Neural cell (in vitro differentiated cells): ENCODE measurements at regions not wholly inside any gene's neighbourhood (a gene's known extent, or its start where the extent isn't known, plus 50 kb on each side); places are given as distances from the start of the nearest gene placed in this dataset.

Experiments used
- H2AFZ ChIP-seq: fragments of 200-600, 300-800 bp; sonication (generic), shearing (Covaris generic); 2 replicates; pipeline ENCODE4 v1.6.0; 2014; ENCODE audit warnings: low read depth, mild to moderate bottlenecking, antibody characterized with exemption, low read length, moderate library complexity
- H3F3A ChIP-seq: fragments of 200-600 bp; shearing (Covaris generic); 2 replicates; pipeline ENCODE4 v1.6.1; 2016; ENCODE audit warnings: mild to moderate bottlenecking, moderate library complexity, mixed read lengths, antibody characterized with exemption, low read length; ENCODE audit not compliant: insufficient read depth, poor library complexity, severe bottlenecking
- H3K27ac ChIP-seq: fragments of 200-600, 300-800 bp; sonication (generic), shearing (Covaris generic); 2 replicates; pipeline ENCODE4 v1.5.1; 2014; ENCODE audit warnings: mild to moderate bottlenecking, low read length, moderate library complexity
- H3K27me3 ChIP-seq: fragments of 300-800, 200-600 bp; sonication (generic), shearing (Covaris generic); 2 replicates; pipeline ENCODE4 v1.6.0; 2014; ENCODE audit warnings: mild to moderate bottlenecking, low read depth, low read length, moderate library complexity; ENCODE audit not compliant: insufficient read depth
- H3K36me3 ChIP-seq: fragments of 300-800, 200-600 bp; sonication (generic), shearing (Covaris generic); 2 replicates; pipeline ENCODE4 v1.5.1; 2014; ENCODE audit warnings: mild to moderate bottlenecking, antibody characterized with exemption, low read length, moderate library complexity; ENCODE audit not compliant: insufficient read depth
- H3K4me2 ChIP-seq: fragments of 300-800, 200-600 bp; sonication (generic), shearing (Covaris generic); 2 replicates; pipeline ENCODE4 v1.6.0; 2014; ENCODE audit warnings: mild to moderate bottlenecking, low read length
- H3K4me3 ChIP-seq: fragments of 300-800, 200-600 bp; sonication (generic), shearing (Covaris generic); 2 replicates; pipeline ENCODE4 v1.5.1; 2014; ENCODE audit warnings: mild to moderate bottlenecking, low read length, moderate library complexity
- H3K79me2 ChIP-seq: fragments of 200-600 bp; shearing (Covaris generic); replicated peaks from 2 replicates; pipeline ENCODE4 v1.6.0; 2014; ENCODE audit warnings: mild to moderate bottlenecking, low read length, moderate library complexity; ENCODE audit not compliant: insufficient read depth
- H3K9ac ChIP-seq: fragments of 300-800, 200-600 bp; sonication (generic), shearing (Covaris generic); 2 replicates; pipeline ENCODE4 v1.6.1; 2016; ENCODE audit warnings: mild to moderate bottlenecking, low read length, mixed read lengths
- H3K9me2 ChIP-seq: fragments of 200-600 bp; shearing (Covaris generic); 2 replicates; pipeline ENCODE4 v1.6.1; 2016; ENCODE audit warnings: mild to moderate bottlenecking, low read length, mixed read lengths; ENCODE audit not compliant: insufficient read depth
- H3K9me3 ChIP-seq: fragments of 200-600, 300-800 bp; sonication (generic), shearing (Covaris generic); 2 replicates; pipeline ENCODE4 v1.6.1; 2016; ENCODE audit warnings: mild to moderate bottlenecking, mixed run types, low read length, moderate library complexity, mixed read lengths
- H4K20me1 ChIP-seq: fragments of 200-600 bp; shearing (Covaris generic); 2 replicates; pipeline ENCODE4 v1.6.1; 2016; ENCODE audit warnings: mild to moderate bottlenecking, mixed run types; ENCODE audit not compliant: insufficient read depth
- EP300 ChIP-seq: fragments of 450-650 bp; conservative IDR thresholded peaks from 2 replicates; pipeline ENCODE4 v1.6.1; 2014; ENCODE audit warnings: antibody characterized with exemption, mild to moderate bottlenecking, moderate library complexity; ENCODE audit not compliant: poor library complexity, severe bottlenecking
- EZH2 ChIP-seq: fragments of 200-600, 300-800 bp; shearing (Covaris generic), sonication (generic); IDR thresholded peaks from 2 replicates; pipeline ENCODE4 v1.6.1; 2014; ENCODE audit warnings: antibody characterized with exemption, low read length, borderline replicate concordance, mild to moderate bottlenecking; ENCODE audit not compliant: insufficient read depth, poor library complexity, severe bottlenecking
- MXI1 ChIP-seq: fragments of 450-650 bp; conservative IDR thresholded peaks from 2 replicates; pipeline ENCODE4 v1.6.1; 2014; ENCODE audit warnings: antibody characterized with exemption, mild to moderate bottlenecking; ENCODE audit not compliant: poor library complexity, severe bottlenecking
- POLR2AphosphoS5 ChIP-seq: IDR thresholded peaks from 2 replicates; pipeline ENCODE4 v1.6.1; 2012
- RAD21 ChIP-seq: fragments of 450-650 bp; conservative IDR thresholded peaks from 2 replicates; pipeline ENCODE4 v1.6.1; 2014; ENCODE audit warnings: antibody characterized with exemption, mild to moderate bottlenecking, moderate library complexity
- SMC3 ChIP-seq: fragments of 450-650 bp; conservative IDR thresholded peaks from 2 replicates; pipeline ENCODE4 v1.6.1; 2014; ENCODE audit warnings: antibody characterized with exemption, mild to moderate bottlenecking, moderate library complexity; ENCODE audit not compliant: poor library complexity
- TAF1 ChIP-seq: IDR thresholded peaks from 2 replicates; pipeline ENCODE4 v1.6.1; 2012; ENCODE audit warnings: low read depth
- TF ChIP-seq, protein P1 (sequence below): fragments of 450-650 bp; IDR thresholded peaks from 2 replicates; pipeline ENCODE4 v1.5.1; 2014; ENCODE audit warnings: antibody characterized with exemption, mild to moderate bottlenecking, moderate library complexity; ENCODE audit not compliant: poor library complexity, severe bottlenecking
- TF ChIP-seq, protein P2 (sequence below): IDR thresholded peaks from 2 replicates; pipeline ENCODE4 v1.6.1; 2012; ENCODE audit warnings: borderline replicate concordance

DNA sequence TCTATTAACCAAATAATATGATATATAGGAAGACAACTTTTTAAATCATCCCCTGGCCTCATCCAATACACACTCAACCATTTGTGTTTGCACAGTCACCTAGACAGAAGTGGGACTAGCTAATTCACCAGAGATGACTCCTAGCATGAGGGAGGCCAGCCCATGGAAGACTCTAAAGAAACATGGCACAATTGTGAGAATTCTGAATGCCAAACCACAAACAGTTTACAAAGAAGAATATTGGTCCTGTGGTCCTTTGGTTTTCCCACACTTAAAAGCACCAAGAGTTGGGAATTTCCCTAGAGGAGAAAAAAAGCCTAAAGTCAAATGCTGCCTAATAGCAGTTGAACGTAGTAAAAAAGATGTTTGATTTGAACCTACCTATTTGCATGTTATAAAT, 609.9 kb downstream of the ACTL7B start:
- no peaks in the 10 kb centered on the region for H3F3A ChIP-seq
- no peaks in the 10 kb centered on the region for H3K36me3 ChIP-seq
- no peak overlapping the region for H2AFZ ChIP-seq
- no peaks in the 10 kb centered on the region for H4K20me1 ChIP-seq
- H3K9ac ChIP-seq: no peak overlapping the region
- no peaks in the 10 kb centered on the region for H3K27me3 ChIP-seq
- H3K4me3 ChIP-seq: no peak overlapping the region
- H3K79me2 ChIP-seq: no peaks in the 10 kb centered on the region
- H3K4me2 ChIP-seq: no peak overlapping the region
- H3K9me2 ChIP-seq: no peaks in the 10 kb centered on the region
- H3K27ac ChIP-seq: no peak overlapping the region
- TF ChIP-seq POLR2AphosphoS5 (no peak), TAF1 (no peak), EZH2 (no peak), MXI1 (no peak), RAD21 (no peak), EP300 (no peak), SMC3 (no peak)
- TF ChIP-seq, protein P1, sequence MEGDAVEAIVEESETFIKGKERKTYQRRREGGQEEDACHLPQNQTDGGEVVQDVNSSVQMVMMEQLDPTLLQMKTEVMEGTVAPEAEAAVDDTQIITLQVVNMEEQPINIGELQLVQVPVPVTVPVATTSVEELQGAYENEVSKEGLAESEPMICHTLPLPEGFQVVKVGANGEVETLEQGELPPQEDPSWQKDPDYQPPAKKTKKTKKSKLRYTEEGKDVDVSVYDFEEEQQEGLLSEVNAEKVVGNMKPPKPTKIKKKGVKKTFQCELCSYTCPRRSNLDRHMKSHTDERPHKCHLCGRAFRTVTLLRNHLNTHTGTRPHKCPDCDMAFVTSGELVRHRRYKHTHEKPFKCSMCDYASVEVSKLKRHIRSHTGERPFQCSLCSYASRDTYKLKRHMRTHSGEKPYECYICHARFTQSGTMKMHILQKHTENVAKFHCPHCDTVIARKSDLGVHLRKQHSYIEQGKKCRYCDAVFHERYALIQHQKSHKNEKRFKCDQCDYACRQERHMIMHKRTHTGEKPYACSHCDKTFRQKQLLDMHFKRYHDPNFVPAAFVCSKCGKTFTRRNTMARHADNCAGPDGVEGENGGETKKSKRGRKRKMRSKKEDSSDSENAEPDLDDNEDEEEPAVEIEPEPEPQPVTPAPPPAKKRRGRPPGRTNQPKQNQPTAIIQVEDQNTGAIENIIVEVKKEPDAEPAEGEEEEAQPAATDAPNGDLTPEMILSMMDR: no peak
- TF ChIP-seq, protein P2, sequence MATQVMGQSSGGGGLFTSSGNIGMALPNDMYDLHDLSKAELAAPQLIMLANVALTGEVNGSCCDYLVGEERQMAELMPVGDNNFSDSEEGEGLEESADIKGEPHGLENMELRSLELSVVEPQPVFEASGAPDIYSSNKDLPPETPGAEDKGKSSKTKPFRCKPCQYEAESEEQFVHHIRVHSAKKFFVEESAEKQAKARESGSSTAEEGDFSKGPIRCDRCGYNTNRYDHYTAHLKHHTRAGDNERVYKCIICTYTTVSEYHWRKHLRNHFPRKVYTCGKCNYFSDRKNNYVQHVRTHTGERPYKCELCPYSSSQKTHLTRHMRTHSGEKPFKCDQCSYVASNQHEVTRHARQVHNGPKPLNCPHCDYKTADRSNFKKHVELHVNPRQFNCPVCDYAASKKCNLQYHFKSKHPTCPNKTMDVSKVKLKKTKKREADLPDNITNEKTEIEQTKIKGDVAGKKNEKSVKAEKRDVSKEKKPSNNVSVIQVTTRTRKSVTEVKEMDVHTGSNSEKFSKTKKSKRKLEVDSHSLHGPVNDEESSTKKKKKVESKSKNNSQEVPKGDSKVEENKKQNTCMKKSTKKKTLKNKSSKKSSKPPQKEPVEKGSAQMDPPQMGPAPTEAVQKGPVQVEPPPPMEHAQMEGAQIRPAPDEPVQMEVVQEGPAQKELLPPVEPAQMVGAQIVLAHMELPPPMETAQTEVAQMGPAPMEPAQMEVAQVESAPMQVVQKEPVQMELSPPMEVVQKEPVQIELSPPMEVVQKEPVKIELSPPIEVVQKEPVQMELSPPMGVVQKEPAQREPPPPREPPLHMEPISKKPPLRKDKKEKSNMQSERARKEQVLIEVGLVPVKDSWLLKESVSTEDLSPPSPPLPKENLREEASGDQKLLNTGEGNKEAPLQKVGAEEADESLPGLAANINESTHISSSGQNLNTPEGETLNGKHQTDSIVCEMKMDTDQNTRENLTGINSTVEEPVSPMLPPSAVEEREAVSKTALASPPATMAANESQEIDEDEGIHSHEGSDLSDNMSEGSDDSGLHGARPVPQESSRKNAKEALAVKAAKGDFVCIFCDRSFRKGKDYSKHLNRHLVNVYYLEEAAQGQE: no peak
- no peaks in the 10 kb centered on the region for H3K9me3 ChIP-seq

DNA sequence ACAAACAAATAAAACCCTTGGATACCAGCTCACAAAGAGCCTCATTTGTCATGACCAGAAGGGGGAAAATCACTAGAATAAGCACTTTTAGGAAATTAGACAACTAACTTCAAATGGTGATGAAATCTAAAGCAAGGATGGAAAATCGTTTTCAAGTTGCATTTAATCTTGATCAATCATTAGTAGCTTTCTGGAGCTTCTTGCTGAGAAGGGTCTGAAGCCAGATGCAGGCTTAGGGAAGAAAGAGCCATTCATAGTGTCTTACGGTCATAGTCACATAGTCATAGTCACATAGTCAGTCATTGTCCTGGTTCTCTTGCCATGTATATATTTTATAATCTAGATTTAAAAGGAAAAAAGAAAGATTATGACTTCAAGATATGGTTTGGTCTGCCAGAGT, 610.5 kb downstream of the ACTL7B start:
- Histone ChIP-seq H3K9me3 (no peaks in the 10 kb centered on the region), H3K4me3 (no peak overlapping the region), H3K9ac (no peak overlapping the region), H2AFZ (no peak overlapping the region), H4K20me1 (no peaks in the 10 kb centered on the region), H3K79me2 (no peaks in the 10 kb centered on the region), H3K27me3 (no peaks in the 10 kb centered on the region), H3K9me2 (no peaks in the 10 kb centered on the region), H3K36me3 (no peaks in the 10 kb centered on the region), H3K27ac (no peak overlapping the region), H3F3A (no peaks in the 10 kb centered on the region), H3K4me2 (no peak overlapping the region)
- TF ChIP-seq EZH2 (no peak), EP300 (no peak), SMC3 (no peak), POLR2AphosphoS5 (no peak), TAF1 (no peak), MXI1 (no peak), RAD21 (no peak)
- TF ChIP-seq, protein P2: no peak
- TF ChIP-seq, protein P1: no peak
